ENCODE measurements at regions not wholly inside any gene's neighbourhood (a gene's known extent, or its start where the extent isn't known, plus 50 kb on each side); places are given as distances from the start of the nearest gene placed in this dataset.

- no peak for FAIRE-seq
- dilution Hi-C loops (cut with MboI; ENCODE audit: extremely low pct_ligation_motif_present, low sequenced_read_pairs) = no loop called here
Measured at GRCh38 chr3:28711293-28711692, 362.7 kb upstream of the AZI2 start.

GRCh38 chr3:28716939-28717338 lies 368.3 kb upstream of the AZI2 start:
- dilution Hi-C loops (cut with MboI; ENCODE audit: extremely low pct_ligation_motif_present, low sequenced_read_pairs) = no loop called here
- Histone ChIP-seq H3K79me2 (ENCODE audit: control insufficient read depth, insufficient read depth, low read length) (no peaks in the 10 kb centered on the region), H3K4me3 (ENCODE audit: control insufficient read depth in 2 of 3, extremely low read depth in 1 of 3, insufficient read depth in 2 of 3, low read depth in 1 of 3, low read length in 3 of 3) (no peak overlapping the region), H3K4me2 (ENCODE audit: control insufficient read depth, extremely low read depth, insufficient read depth, low read depth, low read length) (no peak overlapping the region), H3K9me3 (ENCODE audit: control insufficient read depth, low read depth, low read length) (no peaks in the 10 kb centered on the region), H3K9ac (ENCODE audit: control insufficient read depth, extremely low read depth, insufficient read depth, low read length) (no peak overlapping the region), H4K20me1 (ENCODE audit: control insufficient read depth, extremely low read depth, insufficient read depth, low read length) (no peaks in the 10 kb centered on the region), H3K9me1 (ENCODE audit: control insufficient read depth, extremely low read depth, insufficient read depth, low read length) (no peaks in the 10 kb centered on the region), H2AFZ (ENCODE audit: control insufficient read depth, low read length) (no peak overlapping the region), H3K36me3 (ENCODE audit: control insufficient read depth in 2 of 2, extremely low read depth in 1 of 2, insufficient read depth in 2 of 2, low read length in 2 of 2) (no peaks in the 10 kb centered on the region), H3K27me3 (ENCODE audit: control insufficient read depth, extremely low read depth, insufficient read depth, low read length) (no peaks in the 10 kb centered on the region), H3K4me1 (ENCODE audit: control insufficient read depth, extremely low read depth, insufficient read depth, low read length) (no peaks in the 10 kb centered on the region), H3K27ac (ENCODE audit: control insufficient read depth, insufficient read depth, low read length) (no peak overlapping the region)
- no peak for FAIRE-seq
- no peak for DNase-seq (ENCODE audit: low read depth, low spot score)
- TF ChIP-seq EZH2 (IDR thresholded peaks at IDR 0.05; ENCODE audit: low read length) = no peak
- TF ChIP-seq CTCF (optimal IDR thresholded peaks at IDR 0.05 in 1 of 3, IDR thresholded peaks at IDR 0.05 in 1 of 3, conservative IDR thresholded peaks at IDR 0.05 in 1 of 3; ENCODE audit: extremely low read depth in 1 of 3, insufficient read depth in 2 of 3, low read length in 3 of 3) = no peak

More at GRCh38 chr3:28711293-28711692, 362.7 kb upstream of the AZI2 start:
- no peak for DNase-seq (ENCODE audit: low read depth, low spot score)
- no peaks in the 10 kb centered on the region for H3K79me2 ChIP-seq (ENCODE audit: control insufficient read depth, insufficient read depth, low read length)
- no peaks in the 10 kb centered on the region for H3K9me1 ChIP-seq (ENCODE audit: control insufficient read depth, extremely low read depth, insufficient read depth, low read length)
- no peak overlapping the region for H3K4me3 ChIP-seq (ENCODE audit: control insufficient read depth in 2 of 3, extremely low read depth in 1 of 3, insufficient read depth in 2 of 3, low read depth in 1 of 3, low read length in 3 of 3)
- no peak overlapping the region for H3K4me2 ChIP-seq (ENCODE audit: control insufficient read depth, extremely low read depth, insufficient read depth, low read depth, low read length)
- no peaks in the 10 kb centered on the region for H4K20me1 ChIP-seq (ENCODE audit: control insufficient read depth, extremely low read depth, insufficient read depth, low read length)
- no peaks in the 10 kb centered on the region for H3K36me3 ChIP-seq (ENCODE audit: control insufficient read depth in 2 of 2, extremely low read depth in 1 of 2, insufficient read depth in 2 of 2, low read length in 2 of 2)
- no peaks in the 10 kb centered on the region for H3K4me1 ChIP-seq (ENCODE audit: control insufficient read depth, extremely low read depth, insufficient read depth, low read length)
- no peaks in the 10 kb centered on the region for H3K9me3 ChIP-seq (ENCODE audit: control insufficient read depth, low read depth, low read length)
- TF ChIP-seq EZH2 (IDR thresholded peaks at IDR 0.05; ENCODE audit: low read length) = no peak
- no peak for TF ChIP-seq CTCF (optimal IDR thresholded peaks at IDR 0.05 in 1 of 3, IDR thresholded peaks at IDR 0.05 in 1 of 3, conservative IDR thresholded peaks at IDR 0.05 in 1 of 3; ENCODE audit: extremely low read depth in 1 of 3, insufficient read depth in 2 of 3, low read length in 3 of 3)
- no peak overlapping the region for H2AFZ ChIP-seq (ENCODE audit: control insufficient read depth, low read length)
- no peak overlapping the region for H3K9ac ChIP-seq (ENCODE audit: control insufficient read depth, extremely low read depth, insufficient read depth, low read length)
- H3K27me3 ChIP-seq (ENCODE audit: control insufficient read depth, extremely low read depth, insufficient read depth, low read length) = no peaks in the 10 kb centered on the region
- no peak overlapping the region for H3K27ac ChIP-seq (ENCODE audit: control insufficient read depth, insufficient read depth, low read length)

Measured in keratinocyte (primary cell).